WI38 (cell line): ENCODE measurements at regions not wholly inside any gene's neighbourhood (a gene's known extent, or its start where the extent isn't known, plus 50 kb on each side); places are given as distances from the start of the nearest gene placed in this dataset.

Source experiments
- H3K4me3 ChIP-seq: 2 replicates; pipeline ENCODE4 v1.5.1; 2011; ENCODE audit warnings: low read depth, mild to moderate bottlenecking, control low read depth, low read length
- TF ChIP-seq, protein P1 (sequence below): IDR thresholded peaks from 2 replicates; pipeline ENCODE4 v1.5.1; 2012; ENCODE audit warnings: low read depth, mild to moderate bottlenecking, control low read depth, low read length

DNA sequence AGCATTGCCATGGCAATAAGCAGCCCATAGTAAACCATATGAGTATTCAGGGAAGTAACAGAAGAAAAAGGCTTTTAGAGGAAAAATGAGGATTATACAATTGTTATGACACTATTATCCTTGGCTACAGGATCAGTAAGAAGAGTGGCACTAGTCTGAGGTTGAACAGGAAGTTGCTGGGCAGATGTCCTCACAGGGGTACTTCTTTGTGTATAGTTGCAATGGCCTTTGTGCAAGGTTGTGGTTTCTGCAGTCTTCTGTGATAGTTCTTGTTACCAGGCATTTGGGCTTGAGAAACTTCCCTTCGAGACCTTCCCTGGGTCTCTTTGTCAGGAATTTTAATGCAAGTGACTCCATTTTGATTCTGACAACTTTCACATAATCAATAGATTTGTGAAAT lies 100.6 kb upstream of the ATP11B start:
- TF ChIP-seq, protein P1, sequence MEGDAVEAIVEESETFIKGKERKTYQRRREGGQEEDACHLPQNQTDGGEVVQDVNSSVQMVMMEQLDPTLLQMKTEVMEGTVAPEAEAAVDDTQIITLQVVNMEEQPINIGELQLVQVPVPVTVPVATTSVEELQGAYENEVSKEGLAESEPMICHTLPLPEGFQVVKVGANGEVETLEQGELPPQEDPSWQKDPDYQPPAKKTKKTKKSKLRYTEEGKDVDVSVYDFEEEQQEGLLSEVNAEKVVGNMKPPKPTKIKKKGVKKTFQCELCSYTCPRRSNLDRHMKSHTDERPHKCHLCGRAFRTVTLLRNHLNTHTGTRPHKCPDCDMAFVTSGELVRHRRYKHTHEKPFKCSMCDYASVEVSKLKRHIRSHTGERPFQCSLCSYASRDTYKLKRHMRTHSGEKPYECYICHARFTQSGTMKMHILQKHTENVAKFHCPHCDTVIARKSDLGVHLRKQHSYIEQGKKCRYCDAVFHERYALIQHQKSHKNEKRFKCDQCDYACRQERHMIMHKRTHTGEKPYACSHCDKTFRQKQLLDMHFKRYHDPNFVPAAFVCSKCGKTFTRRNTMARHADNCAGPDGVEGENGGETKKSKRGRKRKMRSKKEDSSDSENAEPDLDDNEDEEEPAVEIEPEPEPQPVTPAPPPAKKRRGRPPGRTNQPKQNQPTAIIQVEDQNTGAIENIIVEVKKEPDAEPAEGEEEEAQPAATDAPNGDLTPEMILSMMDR, result no peak
- H3K4me3 ChIP-seq, result no peak overlapping the region

DNA sequence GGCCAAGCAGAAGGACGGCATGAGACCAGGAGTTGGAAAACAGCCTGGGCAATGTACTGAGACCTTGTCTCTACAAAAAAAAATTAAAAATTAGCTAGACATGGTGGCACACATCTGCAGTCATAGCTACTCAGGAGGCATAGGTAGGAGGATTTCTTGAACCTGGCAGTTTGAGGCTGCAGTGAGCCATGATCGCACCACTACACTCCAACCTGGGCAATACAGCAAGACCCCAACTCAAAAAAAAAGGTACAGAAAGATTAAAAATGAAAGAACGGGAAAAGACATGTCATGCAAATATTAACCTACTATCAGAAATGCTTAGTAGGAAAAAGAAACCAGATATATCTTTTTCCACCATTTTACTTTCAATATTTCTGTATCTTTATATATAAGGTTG lies 99.6 kb upstream of the ATP11B start:
- H3K4me3 ChIP-seq, result no peak overlapping the region
- TF ChIP-seq, protein P1, result no peak

DNA sequence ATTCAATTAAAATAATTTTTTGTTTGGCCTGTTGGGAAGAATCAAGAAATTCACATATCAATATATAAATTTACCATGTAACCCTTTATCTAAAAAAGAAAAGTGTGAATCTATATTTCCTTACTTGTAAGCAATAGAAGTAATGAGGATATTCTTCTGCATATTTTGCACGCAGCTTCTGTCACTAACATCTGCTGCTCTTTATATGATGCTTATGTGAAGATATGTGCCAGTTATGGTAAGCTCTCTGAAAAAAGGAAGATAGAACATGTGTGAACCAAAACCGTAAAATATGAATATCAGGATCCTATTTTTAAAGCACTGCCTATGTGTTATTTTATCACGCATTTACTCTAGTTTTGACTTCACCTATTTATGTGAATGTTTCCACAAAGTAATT lies 96.4 kb upstream of the ATP11B start:
- TF ChIP-seq, protein P1, result no peak
- no peak overlapping the region for H3K4me3 ChIP-seq

DNA sequence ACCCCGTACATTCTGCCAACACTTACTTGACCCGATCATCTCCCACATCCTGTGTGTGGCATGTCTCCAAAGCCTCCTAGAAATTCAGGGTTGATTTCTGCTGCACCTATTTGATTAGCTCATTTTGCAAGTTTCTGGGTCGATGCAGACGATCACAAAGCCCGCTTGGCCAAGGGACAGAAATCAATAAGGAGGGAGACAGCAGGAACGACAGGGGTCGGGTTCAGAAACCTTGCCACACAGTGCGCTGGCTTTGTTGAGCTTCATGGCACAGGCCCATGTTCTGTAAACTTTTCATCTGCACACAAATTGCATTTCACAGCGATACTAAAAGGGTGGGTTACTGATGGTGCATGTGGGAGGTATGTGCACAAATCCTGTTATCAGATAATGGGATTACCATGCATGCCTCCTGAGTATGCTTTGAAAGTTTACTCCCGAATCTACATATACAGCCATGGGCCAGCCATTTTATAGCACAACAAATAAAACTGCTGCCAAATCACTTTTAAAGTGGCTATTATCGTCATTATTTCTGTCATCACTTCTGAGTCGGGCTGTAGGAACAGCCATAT lies 95.9 kb upstream of the ATP11B start:
- TF ChIP-seq, protein P1, result no peak
- no peak overlapping the region for H3K4me3 ChIP-seq

DNA sequence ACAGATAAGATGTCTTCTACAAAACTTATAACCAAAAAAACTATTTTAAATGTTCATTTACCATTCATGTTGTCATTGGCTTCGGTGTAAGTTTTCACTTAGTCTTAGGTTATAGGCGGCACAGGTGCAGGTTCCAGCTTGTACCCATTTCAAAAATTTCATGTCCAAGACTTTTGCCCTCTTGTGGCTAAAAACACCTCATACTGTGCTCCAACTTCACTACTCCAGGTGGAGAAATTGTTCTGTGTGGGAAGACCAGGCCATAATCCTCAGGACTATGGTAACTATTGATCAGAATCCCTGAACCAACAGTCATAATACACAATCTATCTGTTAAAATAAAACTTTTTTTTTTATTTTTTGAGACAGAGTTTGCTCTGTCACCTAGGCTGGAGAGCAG lies 95.2 kb upstream of the ATP11B start:
- H3K4me3 ChIP-seq, result no peak overlapping the region
- TF ChIP-seq, protein P1, result no peak

DNA sequence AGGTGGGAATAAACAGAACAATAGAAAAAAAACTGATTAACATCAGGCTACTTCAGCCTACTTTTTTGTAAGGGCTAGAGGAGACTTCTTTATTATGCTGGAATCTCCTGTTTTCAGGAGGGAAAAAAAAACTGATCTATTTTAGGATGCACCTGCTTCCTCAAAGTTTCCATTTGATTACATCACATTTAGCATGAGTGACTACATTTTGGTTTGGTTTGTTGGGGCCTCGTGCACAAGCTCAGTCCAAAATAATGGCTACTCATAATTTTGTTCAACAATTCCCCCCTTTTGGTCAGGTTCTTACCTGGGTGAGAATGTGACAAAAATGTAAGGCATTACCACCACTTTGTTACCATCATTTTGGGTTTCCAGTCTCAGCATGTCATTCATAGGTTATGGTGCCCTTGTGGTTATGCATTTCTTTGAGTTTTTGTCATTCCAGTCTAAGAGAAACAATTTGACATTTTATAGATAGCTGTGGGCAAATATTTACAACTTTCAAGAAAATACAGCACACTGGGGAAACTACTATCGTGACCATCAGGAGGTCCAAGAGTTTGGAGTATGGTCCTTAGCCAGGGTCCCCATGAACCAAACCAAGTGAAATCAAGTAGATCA lies 93.6 kb upstream of the ATP11B start:
- TF ChIP-seq, protein P1, result no peak
- no peak overlapping the region for H3K4me3 ChIP-seq

DNA sequence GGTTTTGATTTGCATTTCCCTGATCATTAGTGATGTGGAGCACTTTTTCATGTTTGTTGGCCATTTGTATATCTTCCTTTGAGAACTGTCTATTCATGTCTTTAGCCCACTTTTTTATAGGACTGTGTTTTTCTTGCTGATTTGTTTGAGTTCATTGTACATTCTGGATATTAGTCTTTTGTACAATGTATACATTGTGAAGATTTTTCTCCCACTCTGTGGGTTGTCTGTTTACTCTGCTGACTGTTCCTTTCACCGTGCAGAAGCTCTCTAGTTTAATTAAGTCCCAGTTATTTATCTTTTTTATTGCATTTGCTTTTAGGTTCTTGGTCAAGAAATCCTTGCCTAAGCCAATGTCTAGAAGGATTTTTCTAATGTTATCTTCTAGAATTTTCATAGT lies 91.1 kb upstream of the ATP11B start:
- H3K4me3 ChIP-seq, result no peak overlapping the region
- TF ChIP-seq, protein P1, result no peak
